ENCODE measurements at regions not wholly inside any gene's neighbourhood (a gene's known extent, or its start where the extent isn't known, plus 50 kb on each side); places are given as distances from the start of the nearest gene placed in this dataset.

- H3K27ac ChIP-seq, result no peak overlapping the region
- no peak for TF ChIP-seq CTCF (conservative IDR thresholded peaks at IDR 0.05; ENCODE audit: low read depth, low read length)
- H3K79me2 ChIP-seq (ENCODE audit: insufficient read depth, low read depth), result no peaks in the 10 kb centered on the region
- no peak overlapping the region for H3K4me3 ChIP-seq (IDR thresholded peaks at IDR 0.05; ENCODE audit: insufficient read depth, low read depth, low read length)
- no peak overlapping the region for H3K4me2 ChIP-seq
- H3K4me1 ChIP-seq (ENCODE audit: low read depth, poor library complexity, severe bottlenecking), result no peaks in the 10 kb centered on the region
- no peaks in the 10 kb centered on the region for H4K20me1 ChIP-seq (ENCODE audit: insufficient read depth)
- no peak overlapping the region for H3K9ac ChIP-seq
- no peak overlapping the region for H2AFZ ChIP-seq (ENCODE audit: low read depth)
- H3K27me3 ChIP-seq (ENCODE audit: insufficient read depth, low read depth), result no peaks in the 10 kb centered on the region
- no peaks in the 10 kb centered on the region for H3K36me3 ChIP-seq (ENCODE audit: insufficient read depth)
These were observed 125.3 kb downstream of the RAB11FIP2 start for GRCh38 chr10:117921421-117921820.

DNA sequence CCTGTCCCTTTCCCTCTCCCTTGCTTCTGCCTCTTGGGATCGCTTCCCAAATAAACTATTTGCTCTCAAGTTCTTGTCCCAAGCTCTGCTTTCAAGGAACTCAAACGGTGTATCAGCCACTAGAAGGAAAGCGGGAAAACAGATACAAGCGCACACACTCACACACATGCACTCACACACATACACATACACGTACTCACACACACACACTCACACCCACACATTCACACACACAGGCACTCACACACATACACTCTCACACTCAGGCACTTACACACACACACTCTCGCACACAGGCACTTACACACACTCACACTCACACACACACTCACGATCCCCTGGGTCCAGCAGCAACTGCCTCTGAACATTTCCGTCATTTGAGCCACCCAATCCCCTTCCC is 121.9 kb downstream of the RAB11FIP2 start:
- Histone ChIP-seq H2AFZ (ENCODE audit: low read depth) (no peak overlapping the region), H3K27ac (no peak overlapping the region), H3K4me1 (ENCODE audit: low read depth, poor library complexity, severe bottlenecking) (no peaks in the 10 kb centered on the region), H3K4me3 (IDR thresholded peaks at IDR 0.05; ENCODE audit: insufficient read depth, low read depth, low read length) (no peak overlapping the region), H3K27me3 (ENCODE audit: insufficient read depth, low read depth) (no peaks in the 10 kb centered on the region), H4K20me1 (ENCODE audit: insufficient read depth) (no peaks in the 10 kb centered on the region), H3K9ac (no peak overlapping the region), H3K36me3 (ENCODE audit: insufficient read depth) (no peaks in the 10 kb centered on the region), H3K4me2 (no peak overlapping the region), H3K79me2 (ENCODE audit: insufficient read depth, low read depth) (no peaks in the 10 kb centered on the region)
- no peak for TF ChIP-seq CTCF (conservative IDR thresholded peaks at IDR 0.05; ENCODE audit: low read depth, low read length)

- TF ChIP-seq CTCF (conservative IDR thresholded peaks at IDR 0.05; ENCODE audit: low read depth, low read length), result no peak
These were observed 121.4 kb downstream of the RAB11FIP2 start for GRCh38 chr10:117925369-117925768.

GRCh38 chr10:117926491-117926890 is 120.2 kb downstream of the RAB11FIP2 start:
- H3K4me3 ChIP-seq (IDR thresholded peaks at IDR 0.05; ENCODE audit: insufficient read depth, low read depth, low read length), result no peak overlapping the region
- H3K27me3 ChIP-seq (ENCODE audit: insufficient read depth, low read depth), result no peaks in the 10 kb centered on the region
- H3K79me2 ChIP-seq (ENCODE audit: insufficient read depth, low read depth), result no peaks in the 10 kb centered on the region
- no peaks in the 10 kb centered on the region for H3K4me1 ChIP-seq (ENCODE audit: low read depth, poor library complexity, severe bottlenecking)
- H3K9ac ChIP-seq, result no peak overlapping the region
- H4K20me1 ChIP-seq (ENCODE audit: insufficient read depth), result no peaks in the 10 kb centered on the region
- no peak overlapping the region for H2AFZ ChIP-seq (ENCODE audit: low read depth)
- H3K4me2 ChIP-seq, result no peak overlapping the region
- no peak for TF ChIP-seq CTCF (conservative IDR thresholded peaks at IDR 0.05; ENCODE audit: low read depth, low read length)
- H3K27ac ChIP-seq, result no peak overlapping the region
- H3K36me3 ChIP-seq (ENCODE audit: insufficient read depth), result no peaks in the 10 kb centered on the region

More at GRCh38 chr10:117925369-117925768, 121.4 kb downstream of the RAB11FIP2 start:
- Histone ChIP-seq H2AFZ (ENCODE audit: low read depth) (no peak overlapping the region), H3K4me3 (IDR thresholded peaks at IDR 0.05; ENCODE audit: insufficient read depth, low read depth, low read length) (no peak overlapping the region), H3K27me3 (ENCODE audit: insufficient read depth, low read depth) (no peaks in the 10 kb centered on the region), H3K4me1 (ENCODE audit: low read depth, poor library complexity, severe bottlenecking) (no peaks in the 10 kb centered on the region), H3K79me2 (ENCODE audit: insufficient read depth, low read depth) (no peaks in the 10 kb centered on the region), H4K20me1 (ENCODE audit: insufficient read depth) (no peaks in the 10 kb centered on the region), H3K27ac (no peak overlapping the region), H3K4me2 (no peak overlapping the region), H3K36me3 (ENCODE audit: insufficient read depth) (no peaks in the 10 kb centered on the region), H3K9ac (no peak overlapping the region)

All from KMS-11 (cell line).